IMR-90 (cell line): ENCODE measurements at regions not wholly inside any gene's neighbourhood (a gene's known extent, or its start where the extent isn't known, plus 50 kb on each side); places are given as distances from the start of the nearest gene placed in this dataset.

ENCODE experiments used
- ATAC-seq: fragments of 200-7000 bp; cut with Tn5 transposase; 2 replicates; pipeline ENCODE4 v1.9.1; 2020; ENCODE audit warnings: low read depth, mild to moderate bottlenecking, moderate library complexity
- BruUV-seq: library from RNA; stranded (reverse); fragments of 400-500 nt; replicated peaks from 2 replicates; lab custom pipeline; 2021; lab: Mats Ljungman, UMichigan
- CTCF ChIA-PET: fragments of 300-600 bp; formaldehyde crosslinking; extraction: SDS; loops from one replicate; lab custom pipeline; 2021; ENCODE audit warnings: antibody characterized with exemption; lab: Yijun Ruan, JAX
- POLR2A ChIA-PET: fragments of 300-600 bp; sonication (Branson Sonifier 250); formaldehyde crosslinking; loops from one replicate; lab custom pipeline; 2022; ENCODE audit warnings: antibody characterized with exemption; ENCODE audit not compliant: unreplicated experiment; lab: Charles Lee
- DNase-seq: peaks from one replicate; pipeline ENCODE4 v3.0.0; 2013
- H2AFZ ChIP-seq: replicated peaks from 2 replicates; pipeline ENCODE3; 2013; ENCODE audit warnings: low read length, mild to moderate bottlenecking; ENCODE audit not compliant: poor library complexity
- H2AK5ac ChIP-seq: 2 replicates; pipeline ENCODE4 v1.6.1; 2013; ENCODE audit warnings: low read depth, low read length, inconsistent platforms
- H2AK9ac ChIP-seq: replicated peaks from 2 replicates; pipeline ENCODE3; 2013; ENCODE audit warnings: mild to moderate bottlenecking, low read depth, low read length, moderate library complexity; ENCODE audit not compliant: poor library complexity
- H2BK120ac ChIP-seq: 2 replicates; pipeline ENCODE4 v1.6.1; 2013; ENCODE audit warnings: low read depth, low read length, inconsistent platforms
- H2BK15ac ChIP-seq: 3 replicates; pipeline ENCODE4 v1.6.1; 2013; ENCODE audit warnings: low read depth, low read length, inconsistent platforms
- H2BK20ac ChIP-seq: 2 replicates; pipeline ENCODE4 v1.6.1; 2013; ENCODE audit warnings: low read depth, mild to moderate bottlenecking, inconsistent platforms, low read length, moderate library complexity
- H2BK5ac ChIP-seq: 2 replicates; pipeline ENCODE4 v1.6.1; 2013; ENCODE audit warnings: mild to moderate bottlenecking, low read depth, low read length, inconsistent platforms; ENCODE audit not compliant: poor library complexity, severe bottlenecking
- H3K14ac ChIP-seq: replicated peaks from 2 replicates; pipeline ENCODE4 v1.6.1; 2013; ENCODE audit warnings: low read depth, low read length, inconsistent platforms
- H3K18ac ChIP-seq: 2 replicates; pipeline ENCODE4 v1.6.1; 2013; ENCODE audit warnings: low read depth, low read length, control low read depth
- H3K23ac ChIP-seq: 2 replicates; pipeline ENCODE4 v1.6.1; 2013; ENCODE audit warnings: low read depth, low read length, inconsistent platforms
- H3K27ac ChIP-seq: 2 replicates; pipeline ENCODE4 v1.5.1; 2013; ENCODE audit warnings: mild to moderate bottlenecking, control low read depth, low read length; ENCODE audit not compliant: insufficient read depth
- H3K27me3 ChIP-seq: 2 replicates; pipeline ENCODE4 v1.6.1; 2013; ENCODE audit warnings: low read length; ENCODE audit not compliant: control insufficient read depth, insufficient read depth
- H3K36me3 ChIP-seq: 2 replicates; pipeline ENCODE4 v1.6.1; 2013; ENCODE audit warnings: low read length, mixed read lengths; ENCODE audit not compliant: control insufficient read depth, insufficient read depth
- H3K4ac ChIP-seq: 2 replicates; pipeline ENCODE4 v1.6.1; 2013; ENCODE audit warnings: low read depth, low read length, inconsistent platforms
- H3K4me1 ChIP-seq: 2 replicates; pipeline ENCODE4 v1.6.1; 2013; ENCODE audit warnings: low read length, mixed read lengths; ENCODE audit not compliant: control insufficient read depth, insufficient read depth
- H3K4me2 ChIP-seq: 2 replicates; pipeline ENCODE4 v1.6.1; 2013; ENCODE audit warnings: low read depth, mild to moderate bottlenecking, control low read depth, low read length, moderate library complexity
- H3K4me3 ChIP-seq: 2 replicates; pipeline ENCODE4 v1.5.1; 2013; ENCODE audit warnings: low read depth, mild to moderate bottlenecking, control low read depth, low read length, moderate library complexity; ENCODE audit not compliant: insufficient read depth
- H3K56ac ChIP-seq: 2 replicates; pipeline ENCODE4 v1.6.1; 2013; ENCODE audit warnings: low read length, inconsistent platforms; ENCODE audit not compliant: insufficient read depth; ENCODE audit errors: extremely low read depth
- H3K79me1 ChIP-seq, 2 experiments: 2 replicates each; pipeline ENCODE4 v1.6.1; 2013; ENCODE audit warnings: low read length in 2 of 2, inconsistent platforms in 1 of 2, low read depth in 1 of 2
- H3K9ac ChIP-seq: 2 replicates; pipeline ENCODE4 v1.6.1; 2013; ENCODE audit warnings: low read depth, low read length, control low read depth
- H3K9me1 ChIP-seq: 2 replicates; pipeline ENCODE4 v1.6.1; 2013; ENCODE audit warnings: low read length, inconsistent platforms; ENCODE audit not compliant: insufficient read depth
- H3K9me3 ChIP-seq: 2 replicates; pipeline ENCODE4 v1.6.1; 2013; ENCODE audit warnings: low read length; ENCODE audit not compliant: control insufficient read depth, insufficient read depth
- H4K20me1 ChIP-seq: 2 replicates; pipeline ENCODE4 v1.6.1; 2013; ENCODE audit warnings: low read length, inconsistent platforms; ENCODE audit not compliant: insufficient read depth
- H4K5ac ChIP-seq: 2 replicates; pipeline ENCODE4 v1.6.1; 2013; ENCODE audit warnings: mild to moderate bottlenecking, low read depth, low read length, control low read depth
- H4K8ac ChIP-seq, 2 experiments: 2 replicates each; pipeline ENCODE4 v1.6.1; 2013; ENCODE audit warnings: low read depth in 2 of 2, low read length in 2 of 2, control low read depth in 1 of 2, inconsistent platforms in 1 of 2
- H4K91ac ChIP-seq: 2 replicates; pipeline ENCODE4 v1.6.1; 2013; ENCODE audit warnings: low read depth, low read length, inconsistent platforms; ENCODE audit not compliant: insufficient read depth
- BHLHE40 ChIP-seq: fragments of 150-350 bp; IDR thresholded peaks from 2 replicates; pipeline ENCODE4 v1.6.1; 2016; ENCODE audit warnings: mild to moderate bottlenecking, low read depth, low read length
- CEBPB ChIP-seq: IDR thresholded peaks from 2 replicates; pipeline ENCODE4 v1.6.1; 2012; ENCODE audit warnings: low read depth, low read length, improper control_type of control experiment
- CHD1 ChIP-seq: IDR thresholded peaks from 2 replicates; pipeline ENCODE4 v1.6.1; 2012; ENCODE audit warnings: low read depth, low read length, improper control_type of control experiment
- ELK1 ChIP-seq: fragments of 150-350 bp; IDR thresholded peaks from 2 replicates; pipeline ENCODE4 v1.6.1; 2016; ENCODE audit warnings: low read depth, mild to moderate bottlenecking, low read length, moderate library complexity, borderline replicate concordance
- FOS ChIP-seq: fragments of 150-350 bp; IDR thresholded peaks from 2 replicates; pipeline ENCODE4 v1.6.1; 2016; ENCODE audit warnings: low read depth, low read length
- MAFK ChIP-seq: IDR thresholded peaks from 2 replicates; pipeline ENCODE4 v1.6.1; 2012; ENCODE audit warnings: low read depth, low read length, improper control_type of control experiment
- MAZ ChIP-seq: IDR thresholded peaks from 2 replicates; pipeline ENCODE4 v1.6.1; 2012; ENCODE audit warnings: low read depth, mild to moderate bottlenecking, low read length, improper control_type of control experiment, moderate library complexity, borderline replicate concordance
- MXI1 ChIP-seq: IDR thresholded peaks from 2 replicates; pipeline ENCODE4 v1.6.1; 2012; ENCODE audit warnings: low read depth, mild to moderate bottlenecking, low read length, moderate library complexity, borderline replicate concordance
- NFE2L2 ChIP-seq: fragments of 150-350 bp; IDR thresholded peaks from 2 replicates; pipeline ENCODE4 v1.6.1; 2016; ENCODE audit warnings: low read depth, mild to moderate bottlenecking, low read length
- POLR2A ChIP-seq: IDR thresholded peaks from 2 replicates; pipeline ENCODE4 v1.6.1; 2012; ENCODE audit warnings: mild to moderate bottlenecking, low read depth, low read length
- RAD21 ChIP-seq: IDR thresholded peaks from 2 replicates; pipeline ENCODE4 v1.6.1; 2012; ENCODE audit warnings: low read length, improper control_type of control experiment
- RCOR1 ChIP-seq: IDR thresholded peaks from 2 replicates; pipeline ENCODE4 v1.6.1; 2012; ENCODE audit warnings: mild to moderate bottlenecking, low read length, improper control_type of control experiment; ENCODE audit not compliant: insufficient replicate concordance
- RFX5 ChIP-seq: IDR thresholded peaks from 2 replicates; pipeline ENCODE4 v1.8.0; 2012; ENCODE audit warnings: low read depth, mild to moderate bottlenecking, low read length, moderate library complexity
- SMC3 ChIP-seq: fragments of 150-350 bp; IDR thresholded peaks from 2 replicates; pipeline ENCODE4 v1.6.1; 2016; ENCODE audit warnings: low read depth, mild to moderate bottlenecking, antibody characterized with exemption, low read length, moderate library complexity
- WGBS, 2 experiments: methylation state at CpG; one replicate each; pipeline versions ENCODE4 v1.1.5 to v1.1.7; 2013; ENCODE audit warnings: missing lambda C conversion rate in 2 of 2; ENCODE audit not compliant: insufficient read length in 1 of 2; ENCODE audit errors: extremely low coverage in 2 of 2; 5-methylcytosine and 5-hydroxymethylcytosine counted together
- dilution Hi-C: fragments of 300-500 bp; cut with HindIII; formaldehyde crosslinking; loops from one replicate; pipeline ENCODE4 v1.14.3; 2018; ENCODE audit warnings: low sequenced_read_pairs; ENCODE audit not compliant: unreplicated experiment
- in situ Hi-C: fragments of 300-500 bp; cut with MboI; formaldehyde crosslinking; loops from 3 replicates; pipeline ENCODE4 v1.14.3; 2019; ENCODE audit warnings: low sequenced_read_pairs, inconsistent platforms, mixed read lengths
- intact Hi-C: fragments of 100-400 bp; cut with micrococcal nuclease; formaldehyde crosslinking; loops from 2 replicates; pipeline ENCODE4 v1.10.0; 2022
- TF ChIP-seq, protein P1 (sequence below): conservative IDR thresholded peaks from 2 replicates; pipeline ENCODE4 v1.5.1; 2012; ENCODE audit warnings: mild to moderate bottlenecking, low read depth, low read length, improper control_type of control experiment
- TF ChIP-seq, protein P2 (sequence below): fragments of 150-350 bp; IDR thresholded peaks from 2 replicates; pipeline ENCODE4 v1.6.1; 2017; ENCODE audit warnings: mild to moderate bottlenecking, antibody characterized with exemption, low read length, low read depth

GRCh38 chr6:12654107-12654506 lies 62.5 kb upstream of the PHACTR1 start:
- Histone ChIP-seq H3K4me2 (no peak overlapping the region), H4K8ac (no peak overlapping the region), H3K23ac (no peak overlapping the region), H3K79me1 (no peaks in the 10 kb centered on the region), H3K9me3 (no peaks in the 10 kb centered on the region), H4K91ac (no peak overlapping the region), H3K36me3 (no peaks in the 10 kb centered on the region), H3K27ac (no peak overlapping the region), H2AK9ac (no peak overlapping the region), H2BK5ac (no peak overlapping the region), H2AFZ (no peak overlapping the region), H2BK20ac (no peak overlapping the region), H4K20me1 (no peaks in the 10 kb centered on the region), H3K4me1 (no peaks in the 10 kb centered on the region), H3K18ac (no peak overlapping the region), H3K4me3 (no peak overlapping the region), H3K9ac (no peak overlapping the region), H3K27me3 (no peaks in the 10 kb centered on the region), H4K5ac (no peak overlapping the region), H3K9me1 (no peaks in the 10 kb centered on the region; the same call in 1 of the 2 replicates), H3K4ac (no peak overlapping the region), H3K56ac (no peak overlapping the region), H3K14ac (no peak overlapping the region), H2BK120ac (no peak overlapping the region), H2BK15ac (no peak overlapping the region), H2AK5ac (no peak overlapping the region)
- ChIA-PET CTCF (no interaction called here), POLR2A (no interaction called here)
- no peak for ATAC-seq
- BruUV-seq = no TSS peak
- DNase-seq = no peak
- TF ChIP-seq, protein P1, sequence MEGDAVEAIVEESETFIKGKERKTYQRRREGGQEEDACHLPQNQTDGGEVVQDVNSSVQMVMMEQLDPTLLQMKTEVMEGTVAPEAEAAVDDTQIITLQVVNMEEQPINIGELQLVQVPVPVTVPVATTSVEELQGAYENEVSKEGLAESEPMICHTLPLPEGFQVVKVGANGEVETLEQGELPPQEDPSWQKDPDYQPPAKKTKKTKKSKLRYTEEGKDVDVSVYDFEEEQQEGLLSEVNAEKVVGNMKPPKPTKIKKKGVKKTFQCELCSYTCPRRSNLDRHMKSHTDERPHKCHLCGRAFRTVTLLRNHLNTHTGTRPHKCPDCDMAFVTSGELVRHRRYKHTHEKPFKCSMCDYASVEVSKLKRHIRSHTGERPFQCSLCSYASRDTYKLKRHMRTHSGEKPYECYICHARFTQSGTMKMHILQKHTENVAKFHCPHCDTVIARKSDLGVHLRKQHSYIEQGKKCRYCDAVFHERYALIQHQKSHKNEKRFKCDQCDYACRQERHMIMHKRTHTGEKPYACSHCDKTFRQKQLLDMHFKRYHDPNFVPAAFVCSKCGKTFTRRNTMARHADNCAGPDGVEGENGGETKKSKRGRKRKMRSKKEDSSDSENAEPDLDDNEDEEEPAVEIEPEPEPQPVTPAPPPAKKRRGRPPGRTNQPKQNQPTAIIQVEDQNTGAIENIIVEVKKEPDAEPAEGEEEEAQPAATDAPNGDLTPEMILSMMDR = no peak
- TF ChIP-seq, protein P2, sequence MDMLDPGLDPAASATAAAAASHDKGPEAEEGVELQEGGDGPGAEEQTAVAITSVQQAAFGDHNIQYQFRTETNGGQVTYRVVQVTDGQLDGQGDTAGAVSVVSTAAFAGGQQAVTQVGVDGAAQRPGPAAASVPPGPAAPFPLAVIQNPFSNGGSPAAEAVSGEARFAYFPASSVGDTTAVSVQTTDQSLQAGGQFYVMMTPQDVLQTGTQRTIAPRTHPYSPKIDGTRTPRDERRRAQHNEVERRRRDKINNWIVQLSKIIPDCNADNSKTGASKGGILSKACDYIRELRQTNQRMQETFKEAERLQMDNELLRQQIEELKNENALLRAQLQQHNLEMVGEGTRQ = no peak
- no peak for TF ChIP-seq FOS
- TF ChIP-seq RAD21 = no peak
- TF ChIP-seq MAZ = no peak
- TF ChIP-seq CHD1 = no peak
- no peak for TF ChIP-seq MXI1
- TF ChIP-seq MAFK = no peak
- TF ChIP-seq BHLHE40 = no peak
- TF ChIP-seq SMC3 = no peak
- no peak for TF ChIP-seq POLR2A
- no peak for TF ChIP-seq NFE2L2
- no peak for TF ChIP-seq ELK1
- no peak for TF ChIP-seq RFX5
- TF ChIP-seq CEBPB = no peak
- TF ChIP-seq RCOR1 = no peak
- in situ Hi-C loops (no loop called here), intact Hi-C loops (no loop called here), dilution Hi-C loops (no loop called here)
- WGBS, 2 experiments = 35% methylated on average over 2 of the region's 3 CpGs; no CpG with 5 or more reads in 1 of the 2 experiments
